B cell (primary cell): ENCODE measurements at regions not wholly inside any gene's neighbourhood (a gene's known extent, or its start where the extent isn't known, plus 50 kb on each side); places are given as distances from the start of the nearest gene placed in this dataset.

Source experiments
- CTCF ChIP-seq: fragments of 200-600 bp; IDR thresholded peaks from one replicate; pipeline ENCODE4 v1.8.0; 2022; ENCODE audit warnings: antibody characterized with exemption, mild to moderate bottlenecking
- EZH2 ChIP-seq: IDR thresholded peaks from 2 replicates; pipeline ENCODE4 v1.6.1; 2012; ENCODE audit warnings: borderline replicate concordance, low read depth, mild to moderate bottlenecking, moderate library complexity, low read length; ENCODE audit not compliant: insufficient read depth, poor library complexity, severe bottlenecking

GRCh38 chr5:40273936-40274335, 405.8 kb upstream of the PTGER4 start:
- TF ChIP-seq CTCF = no peak
- TF ChIP-seq EZH2 = no peak
